ENCODE measurements at regions not wholly inside any gene's neighbourhood (a gene's known extent, or its start where the extent isn't known, plus 50 kb on each side); places are given as distances from the start of the nearest gene placed in this dataset.

- Histone ChIP-seq H3K4me2 (ENCODE audit: low read depth, low read length, poor library complexity, severe bottlenecking) (no peak overlapping the region), H3K27me3 (ENCODE audit: insufficient read depth, low read length, poor library complexity, severe bottlenecking) (no peaks in the 10 kb centered on the region), H2AFZ (ENCODE audit: low read length) (no peak overlapping the region), H3K4me3 (ENCODE audit: low read length, poor library complexity, severe bottlenecking) (no peak overlapping the region), H3K4me1 (ENCODE audit: insufficient read depth, low read length, poor library complexity, severe bottlenecking) (peaks cover 5% of the 10 kb centered on the region), H3K9me2 (replicated peaks; ENCODE audit: low read depth, low read length) (no peaks in the 10 kb centered on the region), H3K36me3 (ENCODE audit: insufficient read depth, low read length) (no peaks in the 10 kb centered on the region; the same call in 1 of the 2 replicates), H3K79me2 (ENCODE audit: insufficient read depth, low read length) (peaks cover 70% of the 10 kb centered on the region), H3K9ac (ENCODE audit: low read depth, low read length, poor library complexity, severe bottlenecking) (no peak overlapping the region), H3F3A (ENCODE audit: low read depth) (no peaks in the 10 kb centered on the region), H4K20me1 (ENCODE audit: insufficient read depth, low read length, poor library complexity, severe bottlenecking) (no peaks in the 10 kb centered on the region), H3K9me3 (ENCODE audit: insufficient read depth, low read depth, low read length) (peaks cover 10% of the 10 kb centered on the region)
- TF ChIP-seq, protein P1, sequence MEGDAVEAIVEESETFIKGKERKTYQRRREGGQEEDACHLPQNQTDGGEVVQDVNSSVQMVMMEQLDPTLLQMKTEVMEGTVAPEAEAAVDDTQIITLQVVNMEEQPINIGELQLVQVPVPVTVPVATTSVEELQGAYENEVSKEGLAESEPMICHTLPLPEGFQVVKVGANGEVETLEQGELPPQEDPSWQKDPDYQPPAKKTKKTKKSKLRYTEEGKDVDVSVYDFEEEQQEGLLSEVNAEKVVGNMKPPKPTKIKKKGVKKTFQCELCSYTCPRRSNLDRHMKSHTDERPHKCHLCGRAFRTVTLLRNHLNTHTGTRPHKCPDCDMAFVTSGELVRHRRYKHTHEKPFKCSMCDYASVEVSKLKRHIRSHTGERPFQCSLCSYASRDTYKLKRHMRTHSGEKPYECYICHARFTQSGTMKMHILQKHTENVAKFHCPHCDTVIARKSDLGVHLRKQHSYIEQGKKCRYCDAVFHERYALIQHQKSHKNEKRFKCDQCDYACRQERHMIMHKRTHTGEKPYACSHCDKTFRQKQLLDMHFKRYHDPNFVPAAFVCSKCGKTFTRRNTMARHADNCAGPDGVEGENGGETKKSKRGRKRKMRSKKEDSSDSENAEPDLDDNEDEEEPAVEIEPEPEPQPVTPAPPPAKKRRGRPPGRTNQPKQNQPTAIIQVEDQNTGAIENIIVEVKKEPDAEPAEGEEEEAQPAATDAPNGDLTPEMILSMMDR (conservative IDR thresholded peaks at IDR 0.05; ENCODE audit: low read length), result peak; percentile 93
- no peak for TF ChIP-seq EZH2phosphoT487 (IDR thresholded peaks at IDR 0.05; ENCODE audit: borderline replicate concordance)
Observed at GRCh38 chr7:18345641-18346234, 149.8 kb upstream of the HDAC9 start.

DNA sequence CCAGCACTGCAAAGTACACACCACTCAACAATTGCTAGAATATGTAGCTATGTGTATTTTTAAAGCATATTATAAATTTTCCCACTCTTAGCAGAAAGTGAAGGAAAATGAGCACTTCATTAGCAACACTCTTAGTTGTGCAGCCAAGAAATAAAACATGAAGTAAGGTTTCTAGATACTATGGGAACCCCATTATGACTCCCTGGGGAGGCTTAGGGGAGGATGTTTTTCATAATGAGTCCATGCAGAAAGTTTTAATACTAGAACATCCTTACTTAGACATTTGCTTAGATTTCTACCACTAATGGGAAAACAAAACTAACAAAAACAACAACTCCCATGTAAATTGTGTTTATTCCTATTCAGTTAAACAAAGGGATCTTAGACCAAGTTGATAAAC, 148.4 kb upstream of the HDAC9 start:
- peaks cover 62% of the 10 kb centered on the region for H3K79me2 ChIP-seq (ENCODE audit: insufficient read depth, low read length)
- no peaks in the 10 kb centered on the region for H3K27me3 ChIP-seq (ENCODE audit: insufficient read depth, low read length, poor library complexity, severe bottlenecking)
- H3K4me3 ChIP-seq (ENCODE audit: low read length, poor library complexity, severe bottlenecking), result no peak overlapping the region
- H3K36me3 ChIP-seq (ENCODE audit: insufficient read depth, low read length), result no peaks in the 10 kb centered on the region
- H2AFZ ChIP-seq (ENCODE audit: low read length), result no peak overlapping the region
- no peaks in the 10 kb centered on the region for H3F3A ChIP-seq (ENCODE audit: low read depth)
- no peak overlapping the region for H3K9ac ChIP-seq (ENCODE audit: low read depth, low read length, poor library complexity, severe bottlenecking)
- no peaks in the 10 kb centered on the region for H3K9me2 ChIP-seq (replicated peaks; ENCODE audit: low read depth, low read length)
- H4K20me1 ChIP-seq (ENCODE audit: insufficient read depth, low read length, poor library complexity, severe bottlenecking), result peaks cover 8% of the 10 kb centered on the region
- H3K4me1 ChIP-seq (ENCODE audit: insufficient read depth, low read length, poor library complexity, severe bottlenecking), result peaks cover 7% of the 10 kb centered on the region
- H3K9me3 ChIP-seq (ENCODE audit: insufficient read depth, low read depth, low read length), result no peaks in the 10 kb centered on the region
- TF ChIP-seq, protein P1 (conservative IDR thresholded peaks at IDR 0.05; ENCODE audit: low read length), result no peak
- no peak for TF ChIP-seq EZH2phosphoT487 (IDR thresholded peaks at IDR 0.05; ENCODE audit: borderline replicate concordance)
- H3K4me2 ChIP-seq (ENCODE audit: low read depth, low read length, poor library complexity, severe bottlenecking), result no peak overlapping the region

DNA sequence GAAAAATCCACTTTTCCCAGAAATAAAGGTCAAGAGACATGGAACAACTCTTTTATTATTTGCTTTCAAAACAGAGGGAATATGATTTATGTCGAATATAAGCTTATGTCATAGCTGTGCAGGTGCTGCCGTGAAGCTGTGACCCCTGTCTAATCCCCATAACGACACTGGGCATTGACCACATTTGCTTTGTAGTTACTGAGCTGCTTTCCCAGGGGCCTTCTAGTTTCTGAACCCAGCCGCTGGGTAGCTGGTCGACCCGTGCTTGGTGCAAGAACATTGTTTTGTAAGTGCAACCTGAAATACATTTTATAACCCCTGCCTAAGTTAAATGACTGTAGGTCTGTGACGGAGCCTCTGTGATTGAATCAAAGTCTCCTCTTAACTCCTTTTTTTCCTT, 144.9 kb upstream of the HDAC9 start:
- Histone ChIP-seq H3K4me3 (ENCODE audit: low read length, poor library complexity, severe bottlenecking) (no peak overlapping the region), H3K36me3 (ENCODE audit: insufficient read depth, low read length) (no peaks in the 10 kb centered on the region), H3K9me3 (ENCODE audit: insufficient read depth, low read depth, low read length) (no peaks in the 10 kb centered on the region), H3K27me3 (ENCODE audit: insufficient read depth, low read length, poor library complexity, severe bottlenecking) (no peaks in the 10 kb centered on the region), H3K4me1 (ENCODE audit: insufficient read depth, low read length, poor library complexity, severe bottlenecking) (peaks cover 9% of the 10 kb centered on the region), H3K9ac (ENCODE audit: low read depth, low read length, poor library complexity, severe bottlenecking) (no peak overlapping the region), H3K9me2 (replicated peaks; ENCODE audit: low read depth, low read length) (no peaks in the 10 kb centered on the region), H3K79me2 (ENCODE audit: insufficient read depth, low read length) (peaks cover 64% of the 10 kb centered on the region), H3F3A (ENCODE audit: low read depth) (no peaks in the 10 kb centered on the region), H3K4me2 (ENCODE audit: low read depth, low read length, poor library complexity, severe bottlenecking) (no peak overlapping the region), H4K20me1 (ENCODE audit: insufficient read depth, low read length, poor library complexity, severe bottlenecking) (peaks cover 9% of the 10 kb centered on the region), H2AFZ (ENCODE audit: low read length) (no peak overlapping the region)
- TF ChIP-seq, protein P1 (conservative IDR thresholded peaks at IDR 0.05; ENCODE audit: low read length), result no peak
